ENCODE measurements at regions not wholly inside any gene's neighbourhood (a gene's known extent, or its start where the extent isn't known, plus 50 kb on each side); places are given as distances from the start of the nearest gene placed in this dataset.

DNA sequence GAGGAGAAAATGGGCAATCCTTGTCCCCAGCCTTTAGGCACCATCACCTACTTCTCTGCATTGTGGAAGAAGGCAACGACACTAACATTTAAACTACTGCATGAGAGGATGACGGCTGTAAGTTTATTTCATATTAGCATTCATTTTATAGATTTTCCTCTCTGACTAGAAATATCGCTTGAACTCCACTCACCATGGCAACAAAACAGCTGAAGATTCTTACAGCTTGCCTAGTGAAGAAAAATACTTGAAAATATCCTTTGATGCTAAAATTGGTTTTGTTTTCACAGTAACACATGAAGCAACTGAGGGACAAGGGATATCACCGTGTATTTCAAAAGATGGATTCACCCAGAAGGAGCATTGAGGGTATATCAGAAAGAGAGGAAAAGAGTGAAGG, 284.3 kb downstream of the LIG4 start:
- TF ChIP-seq, protein P1, sequence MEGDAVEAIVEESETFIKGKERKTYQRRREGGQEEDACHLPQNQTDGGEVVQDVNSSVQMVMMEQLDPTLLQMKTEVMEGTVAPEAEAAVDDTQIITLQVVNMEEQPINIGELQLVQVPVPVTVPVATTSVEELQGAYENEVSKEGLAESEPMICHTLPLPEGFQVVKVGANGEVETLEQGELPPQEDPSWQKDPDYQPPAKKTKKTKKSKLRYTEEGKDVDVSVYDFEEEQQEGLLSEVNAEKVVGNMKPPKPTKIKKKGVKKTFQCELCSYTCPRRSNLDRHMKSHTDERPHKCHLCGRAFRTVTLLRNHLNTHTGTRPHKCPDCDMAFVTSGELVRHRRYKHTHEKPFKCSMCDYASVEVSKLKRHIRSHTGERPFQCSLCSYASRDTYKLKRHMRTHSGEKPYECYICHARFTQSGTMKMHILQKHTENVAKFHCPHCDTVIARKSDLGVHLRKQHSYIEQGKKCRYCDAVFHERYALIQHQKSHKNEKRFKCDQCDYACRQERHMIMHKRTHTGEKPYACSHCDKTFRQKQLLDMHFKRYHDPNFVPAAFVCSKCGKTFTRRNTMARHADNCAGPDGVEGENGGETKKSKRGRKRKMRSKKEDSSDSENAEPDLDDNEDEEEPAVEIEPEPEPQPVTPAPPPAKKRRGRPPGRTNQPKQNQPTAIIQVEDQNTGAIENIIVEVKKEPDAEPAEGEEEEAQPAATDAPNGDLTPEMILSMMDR (IDR thresholded peaks at IDR 0.05), result no peak
- TF ChIP-seq POLR2A (IDR thresholded peaks at IDR 0.05), result no peak
